Stimulated activated CD4-positive, alpha-beta T cell treated with anti-CD3 and anti-CD28 coated beads, Interleukin-4, amount 100 ng/mL, for 1 hour (primary cell): ENCODE measurements at regions not wholly inside any gene's neighbourhood (a gene's known extent, or its start where the extent isn't known, plus 50 kb on each side); places are given as distances from the start of the nearest gene placed in this dataset.

Experiments used
- DNase-seq: peaks from one replicate; pipeline ENCODE4 v3.0.0-alpha.2; 2020

- DNase-seq, result no peak
Measured at GRCh38 chr2:204494681-204495080, 50.6 kb upstream of the PARD3B start.

- no peak for DNase-seq
Measured at GRCh38 chr2:204495381-204495780, 49.9 kb upstream of the PARD3B start.
